ENCODE measurements at regions not wholly inside any gene's neighbourhood (a gene's known extent, or its start where the extent isn't known, plus 50 kb on each side); places are given as distances from the start of the nearest gene placed in this dataset.
"Not testable (repeated sequence)": the region's sequence is repeated elsewhere in the genome, so short reads cannot be mapped to it uniquely, and the experiment has no call there.

DNA sequence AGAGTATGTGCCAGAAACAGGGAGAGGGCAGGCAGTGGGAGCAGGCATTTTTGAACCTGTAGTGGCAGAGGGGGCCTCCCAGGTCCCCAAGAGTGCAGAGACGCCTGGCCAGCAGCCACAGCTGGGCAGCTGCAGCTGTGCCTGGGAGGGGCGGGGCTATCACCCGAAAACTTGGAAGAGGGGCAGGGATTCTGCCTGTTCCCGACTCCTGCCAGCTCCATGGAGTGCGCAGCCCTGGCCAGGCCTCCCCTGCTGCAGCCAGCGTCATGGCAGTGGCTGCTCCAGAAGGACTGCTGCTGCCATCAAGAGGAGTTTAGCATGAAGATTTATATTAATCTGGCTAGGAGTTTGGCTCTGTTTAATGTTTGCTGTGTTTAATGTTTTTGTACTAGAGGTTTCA is 532.1 kb upstream of the PITX2 start:
- DNase-seq (ENCODE audit: low spot score), result no peak

DNA sequence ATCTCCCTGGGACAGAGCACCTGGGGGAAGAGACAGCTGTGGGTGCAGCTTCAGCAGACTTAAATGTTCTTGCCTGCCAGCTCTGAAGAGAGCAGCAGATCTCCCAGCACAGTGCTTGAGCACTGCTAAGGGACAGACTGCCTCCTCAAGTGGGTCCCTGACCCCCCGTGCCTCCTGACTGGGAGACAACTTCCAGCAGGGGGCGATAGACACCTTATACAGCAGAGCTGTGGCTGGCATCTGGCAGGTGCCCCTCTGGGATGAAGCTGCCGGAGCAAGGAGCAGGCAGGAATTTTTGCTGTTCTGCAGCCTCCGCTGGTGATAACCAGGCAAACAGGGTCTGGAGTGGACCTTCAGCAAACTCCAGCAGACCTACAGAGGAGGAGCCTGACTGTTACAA is 541.7 kb upstream of the PITX2 start:
- not testable (repeated sequence) for DNase-seq (ENCODE audit: low spot score)

- no peak for DNase-seq (ENCODE audit: low spot score)
Measured at GRCh38 chr4:111174331-111174730, 551.5 kb upstream of the PITX2 start.

DNA sequence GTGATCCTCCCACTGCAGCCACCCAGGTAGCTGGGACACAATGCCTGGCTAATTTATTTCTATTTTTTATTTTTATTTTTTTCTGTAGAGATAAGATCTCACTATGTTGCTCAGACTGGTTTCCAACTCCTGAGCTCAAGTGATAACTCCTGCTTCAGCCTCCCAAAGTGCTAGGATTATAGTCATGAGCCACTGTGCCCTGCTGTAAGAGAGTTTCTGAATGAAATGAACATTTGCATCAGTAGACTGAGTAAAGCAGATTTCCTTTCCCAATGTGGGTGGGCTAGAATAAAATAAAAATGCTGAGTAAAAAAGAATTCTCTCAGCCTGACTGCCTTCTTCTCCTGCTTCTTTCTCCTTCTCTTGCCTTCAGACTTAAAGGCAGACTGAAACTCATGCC is 555.4 kb upstream of the PITX2 start:
- no peak for DNase-seq (ENCODE audit: low spot score)

DNA sequence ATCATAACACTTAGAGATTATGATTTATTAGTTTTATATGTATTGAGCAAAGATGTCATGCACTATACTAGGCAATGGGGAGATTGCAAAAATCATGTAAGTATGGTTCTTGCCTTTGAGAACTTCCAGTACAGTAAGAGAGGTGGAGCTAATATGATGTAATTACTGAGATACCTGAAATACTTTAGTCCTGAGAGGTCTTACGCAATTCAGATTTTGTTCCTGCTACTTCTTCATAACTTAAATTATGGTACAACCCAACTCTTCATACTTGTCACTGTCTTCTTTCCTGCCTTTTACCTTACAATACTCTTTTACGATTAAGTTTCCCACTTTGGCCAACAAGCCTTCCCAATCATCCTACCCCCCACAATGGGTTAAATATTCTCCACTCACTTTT is 564.2 kb upstream of the PITX2 start:
- DNase-seq (ENCODE audit: low spot score), result no peak

- no peak for DNase-seq (ENCODE audit: low spot score)
Measured at GRCh38 chr4:111198446-111198845, 575.6 kb upstream of the PITX2 start.

DNA sequence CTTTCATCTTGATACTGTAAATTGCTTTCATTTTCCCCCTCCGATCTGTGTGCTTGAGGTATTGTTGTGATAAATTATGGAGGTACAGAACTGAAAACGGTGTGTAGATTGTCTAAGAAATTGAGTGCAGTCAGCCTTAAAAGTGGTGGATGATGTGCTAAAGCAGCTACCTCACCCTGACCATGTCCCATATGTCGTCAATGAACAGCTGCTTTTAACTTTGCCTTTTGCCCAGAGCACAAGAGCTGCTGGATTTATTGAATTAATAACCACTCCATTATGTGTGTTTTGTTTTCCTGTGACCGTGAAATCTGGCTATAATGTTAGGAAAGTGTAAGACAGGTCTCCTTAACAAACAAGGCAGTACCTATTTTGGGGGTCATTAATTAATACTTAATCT is 581.9 kb upstream of the PITX2 start:
- DNase-seq (ENCODE audit: low spot score), result no peak

DNA sequence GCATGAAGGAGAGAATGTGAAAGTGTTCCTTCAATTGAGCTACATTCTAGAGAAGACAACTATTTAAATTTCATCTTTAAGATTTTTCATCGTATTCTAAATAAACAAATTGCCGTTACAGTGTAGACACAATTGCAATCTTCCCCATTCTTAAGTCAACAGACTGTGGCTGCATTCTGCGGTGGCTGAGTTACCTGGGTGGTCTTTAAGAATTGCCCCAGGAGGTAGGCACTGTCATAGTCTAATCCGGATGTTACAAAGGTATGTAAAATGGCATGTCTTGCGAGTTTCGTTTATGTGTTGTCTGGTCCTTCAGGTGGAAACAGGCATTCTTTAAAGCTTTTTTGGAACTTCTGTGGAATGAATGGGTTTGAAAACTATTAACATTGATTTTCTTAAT is 586.1 kb upstream of the PITX2 start:
- no peak for DNase-seq (ENCODE audit: low spot score)

DNA sequence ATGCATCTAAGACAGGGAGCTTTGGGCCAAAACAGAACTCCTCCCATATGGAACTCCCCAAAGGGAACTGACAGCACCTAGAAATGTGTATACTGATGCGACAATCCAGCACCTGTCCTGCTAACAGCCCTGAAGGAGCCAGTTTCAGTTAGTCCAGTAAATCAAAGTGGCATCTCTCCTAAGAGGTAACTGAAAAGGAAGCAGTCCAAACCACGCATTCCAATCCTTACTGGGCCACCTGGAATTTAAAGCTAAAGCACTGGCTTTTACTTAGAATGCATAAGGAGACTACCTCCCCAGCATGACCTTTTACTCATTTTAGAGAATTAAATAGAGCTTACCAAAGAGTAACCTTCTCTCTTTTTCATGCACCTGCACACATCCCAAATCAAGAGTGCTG is 586.8 kb upstream of the PITX2 start:
- no peak for DNase-seq (ENCODE audit: low spot score)

DNA sequence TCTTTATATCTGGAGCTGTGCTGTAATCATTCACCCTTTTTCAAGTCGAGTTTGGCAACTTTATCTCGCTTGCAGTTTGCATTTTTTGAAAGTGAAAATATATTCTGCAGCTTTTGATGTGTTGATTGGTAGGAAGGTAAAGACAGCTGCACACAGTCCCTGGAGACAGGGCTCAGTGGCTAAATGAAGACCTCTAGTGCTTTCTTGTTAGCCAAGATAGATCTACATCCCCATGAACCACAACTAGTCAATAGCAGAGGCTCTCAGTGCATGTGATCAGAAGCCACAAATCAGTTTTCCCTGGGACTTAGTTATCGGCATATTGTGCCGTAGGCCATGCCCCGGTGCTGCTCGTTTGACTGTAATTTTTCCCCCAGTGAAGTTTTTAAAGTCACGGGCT is 587.7 kb upstream of the PITX2 start:
- DNase-seq (ENCODE audit: low spot score), result no peak

- no peak for DNase-seq (ENCODE audit: low spot score)
Measured at GRCh38 chr4:111213531-111213930, 590.7 kb upstream of the PITX2 start.

GRCh38 chr4:111214371-111214770 is 591.5 kb upstream of the PITX2 start:
- DNase-seq (ENCODE audit: low spot score), result no peak

DNA sequence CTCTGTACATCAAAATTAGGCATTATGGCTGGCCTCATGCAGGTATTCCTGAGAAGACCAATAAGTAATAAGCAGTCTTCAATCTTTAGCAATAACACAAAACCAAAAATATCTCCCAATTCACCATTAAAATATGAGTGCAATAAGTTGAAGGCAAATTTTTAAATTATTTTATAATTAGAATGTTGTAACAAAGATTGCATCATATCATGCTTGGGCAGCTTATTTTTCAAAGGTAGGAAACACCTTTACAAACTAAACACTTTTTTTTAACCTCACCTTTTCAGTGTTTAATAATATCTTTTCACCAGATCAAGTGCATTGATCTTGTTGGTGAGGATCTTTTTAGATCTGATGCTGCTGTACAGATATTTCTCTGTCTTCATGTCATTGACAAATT is 592.9 kb upstream of the PITX2 start:
- no peak for DNase-seq (ENCODE audit: low spot score)

DNA sequence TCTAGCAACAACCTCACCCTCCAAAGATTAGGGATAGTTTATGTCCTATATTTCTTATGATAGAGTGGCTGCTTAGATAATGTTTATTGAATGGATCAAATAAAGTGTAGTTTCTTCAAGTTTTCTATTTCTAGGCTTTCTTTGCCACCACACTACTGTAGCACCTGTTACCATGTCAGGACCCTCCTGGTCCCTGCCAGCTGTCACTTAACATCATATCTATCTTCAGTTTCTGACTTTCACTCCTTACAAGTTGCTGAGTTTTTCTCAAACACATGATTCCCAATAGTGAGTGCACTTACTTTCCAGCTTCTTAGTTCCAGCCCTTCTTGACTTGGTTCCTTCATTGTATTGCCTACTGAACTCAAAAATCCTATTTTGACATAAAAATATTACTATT is 593.9 kb upstream of the PITX2 start:
- DNase-seq (ENCODE audit: low spot score), result no peak

DNA sequence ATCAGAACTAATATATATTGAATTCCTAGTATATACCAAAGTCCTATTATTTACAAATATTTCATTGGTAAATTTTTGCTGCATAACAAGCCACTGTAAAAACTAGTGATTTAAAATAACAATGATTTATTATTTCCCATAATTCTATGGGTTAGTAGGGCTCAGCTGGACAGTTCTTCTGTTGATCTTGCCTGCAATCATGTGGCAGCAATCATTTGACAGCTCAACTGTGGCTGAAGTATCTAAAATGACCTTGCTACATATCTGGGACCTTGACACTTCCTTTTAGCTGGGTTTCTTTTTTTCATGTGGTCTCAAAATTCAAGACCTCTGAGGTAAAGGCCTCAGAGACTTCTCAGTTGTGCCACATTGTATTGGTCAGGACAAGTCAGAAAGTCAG is 598.5 kb upstream of the PITX2 start:
- no peak for DNase-seq (ENCODE audit: low spot score)

- no peak for DNase-seq (ENCODE audit: low spot score)
Measured at GRCh38 chr4:111228396-111228795, 605.5 kb upstream of the PITX2 start.

GRCh38 chr4:111228874-111229273 is 606.0 kb upstream of the PITX2 start:
- peak; percentile 4 for DNase-seq (ENCODE audit: low spot score)

DNA sequence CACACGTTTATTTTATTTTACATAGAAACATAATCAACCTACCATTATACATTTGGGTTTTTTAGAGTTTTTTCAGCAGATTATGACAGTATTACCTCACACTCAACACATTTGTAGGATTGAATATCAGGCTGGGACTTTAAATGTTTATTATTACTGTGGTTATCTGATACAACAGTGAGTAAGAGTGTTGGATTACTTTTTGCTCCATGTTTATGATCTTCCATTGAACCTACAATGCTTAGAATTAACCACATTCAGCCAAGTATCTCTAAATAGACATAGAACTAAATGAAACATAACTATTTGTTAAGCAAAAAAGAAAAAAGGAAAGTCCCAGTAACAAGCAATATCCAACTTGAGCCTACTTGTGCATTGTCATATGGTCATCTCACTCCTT is 607.4 kb upstream of the PITX2 start:
- DNase-seq (ENCODE audit: low spot score), result no peak

DNA sequence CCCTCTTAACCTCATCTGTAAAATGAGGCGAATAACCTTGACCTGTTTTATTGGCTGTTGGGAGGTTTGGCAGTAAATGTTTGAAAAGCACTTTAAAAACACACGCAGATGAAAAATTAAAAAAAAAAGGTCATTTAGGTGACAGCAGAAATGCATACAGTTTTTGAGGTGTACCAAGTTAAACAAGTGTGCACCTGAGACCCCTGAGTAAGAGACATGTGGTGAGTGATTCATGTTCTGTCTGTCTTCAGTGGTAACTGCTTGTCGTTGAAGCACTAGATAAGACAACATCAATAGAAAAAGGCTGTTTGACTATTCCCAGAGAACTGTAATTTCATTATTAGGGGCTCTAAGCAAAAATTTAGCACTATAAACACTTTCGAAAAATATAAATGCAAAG is 608.4 kb upstream of the PITX2 start:
- no peak for DNase-seq (ENCODE audit: low spot score)

- DNase-seq (ENCODE audit: low spot score), result no peak
Measured at GRCh38 chr4:111234939-111235338, 612.1 kb upstream of the PITX2 start.

- no peak for DNase-seq (ENCODE audit: low spot score)
Measured at GRCh38 chr4:111263836-111264235, 641.0 kb upstream of the PITX2 start.

GRCh38 chr4:111266937-111267336 is 644.1 kb upstream of the PITX2 start:
- no peak for DNase-seq (ENCODE audit: low spot score)

DNA sequence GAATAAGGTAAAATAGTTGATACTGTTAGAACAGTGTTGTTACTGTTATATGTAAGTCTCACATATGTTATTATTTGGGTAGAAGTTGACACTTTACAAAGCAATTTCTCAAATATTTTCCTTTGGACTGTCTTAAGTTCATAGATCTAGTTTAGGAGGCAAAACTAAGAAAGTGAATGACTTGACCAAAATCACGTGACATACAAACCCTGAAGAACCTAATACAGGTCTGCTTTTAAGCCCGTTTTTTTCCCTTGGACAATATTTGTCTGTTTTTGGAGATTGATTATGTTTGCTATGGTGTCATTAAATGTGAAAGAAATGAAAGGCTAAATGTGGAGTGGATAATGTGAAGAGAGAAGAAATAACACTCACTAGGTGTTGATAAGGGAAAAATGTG is 644.9 kb upstream of the PITX2 start:
- DNase-seq (ENCODE audit: low spot score), result no peak

- DNase-seq (ENCODE audit: low spot score), result no peak
Measured at GRCh38 chr4:111268769-111269414, 646.0 kb upstream of the PITX2 start.

DNA sequence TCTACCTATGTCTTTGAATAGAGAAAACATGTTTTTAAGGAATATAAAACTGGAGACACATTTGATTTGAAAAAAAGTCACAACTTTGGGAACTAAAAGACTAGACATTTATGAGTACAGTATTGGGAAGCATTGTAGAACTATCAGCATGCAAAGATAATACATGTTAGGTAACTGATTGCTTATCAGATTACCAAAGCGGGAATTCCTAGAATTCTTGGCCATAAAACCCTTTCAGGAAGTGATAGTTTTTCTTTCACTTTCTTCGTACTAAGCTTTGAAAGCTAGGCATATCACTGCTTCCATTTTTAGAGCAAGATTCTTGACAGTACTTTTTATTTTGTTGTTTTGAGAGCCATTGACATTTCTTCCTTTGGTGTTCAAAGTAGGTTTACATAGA is 646.6 kb upstream of the PITX2 start:
- DNase-seq (ENCODE audit: low spot score), result no peak

Measured in RKO (cell line).